H9 (cell line): ENCODE measurements at regions not wholly inside any gene's neighbourhood (a gene's known extent, or its start where the extent isn't known, plus 50 kb on each side); places are given as distances from the start of the nearest gene placed in this dataset.

ENCODE experiments used
- DNase-seq: peaks from one replicate; pipeline ENCODE4 v3.0.0-alpha.2; 2017
- H2AFZ ChIP-seq: one replicate; pipeline ENCODE4 v1.6.1; 2013; ENCODE audit warnings: mild to moderate bottlenecking, low read length, control low read depth, moderate library complexity
- H2AK5ac ChIP-seq: 2 replicates; pipeline ENCODE4 v1.6.1; 2013; ENCODE audit warnings: low read length, control low read depth, mixed read lengths; ENCODE audit not compliant: insufficient read length
- H2BK120ac ChIP-seq: one replicate; pipeline ENCODE4 v1.6.1; 2013; ENCODE audit warnings: low read depth, mild to moderate bottlenecking, low read length, control low read depth, inconsistent platforms; ENCODE audit not compliant: poor library complexity, severe bottlenecking
- H2BK12ac ChIP-seq: 2 replicates; pipeline ENCODE4 v1.6.1; 2013; ENCODE audit warnings: low read length, control low read depth, mixed read lengths, low read depth; ENCODE audit not compliant: insufficient read length
- H2BK15ac ChIP-seq: 2 replicates; pipeline ENCODE4 v1.6.1; 2013; ENCODE audit warnings: low read depth, low read length, control low read depth
- H2BK20ac ChIP-seq: one replicate; pipeline ENCODE4 v1.6.1; 2013; ENCODE audit warnings: low read depth, mild to moderate bottlenecking, low read length, control low read depth, inconsistent platforms; ENCODE audit not compliant: poor library complexity, severe bottlenecking
- H2BK5ac ChIP-seq: 2 replicates; pipeline ENCODE4 v1.6.1; 2013; ENCODE audit warnings: low read length, control low read depth, mixed read lengths; ENCODE audit not compliant: insufficient read length
- H3K14ac ChIP-seq: 2 replicates; pipeline ENCODE4 v1.6.1; 2013; ENCODE audit warnings: low read length, control low read depth; ENCODE audit not compliant: insufficient read depth
- H3K18ac ChIP-seq: 2 replicates; pipeline ENCODE4 v1.6.1; 2013; ENCODE audit warnings: low read depth, mild to moderate bottlenecking, mixed read lengths, low read length, control low read depth; ENCODE audit not compliant: insufficient read length
- H3K23ac ChIP-seq: 2 replicates; pipeline ENCODE4 v1.6.1; 2013; ENCODE audit warnings: low read length, control low read depth, mixed read lengths, low read depth; ENCODE audit not compliant: insufficient read length
- H3K23me2 ChIP-seq: 2 replicates; pipeline ENCODE4 v1.6.1; 2013; ENCODE audit warnings: low read depth, mild to moderate bottlenecking, mixed read lengths, low read length, control low read depth; ENCODE audit not compliant: insufficient read length, poor library complexity, severe bottlenecking
- H3K27ac ChIP-seq: 2 replicates; pipeline ENCODE4 v1.5.1; 2013; ENCODE audit warnings: low read length, control low read depth, mixed read lengths, low read depth; ENCODE audit not compliant: insufficient read length
- H3K27me3 ChIP-seq: 2 replicates; pipeline ENCODE4 v1.6.1; 2013; ENCODE audit warnings: low read length, control low read depth, inconsistent platforms; ENCODE audit not compliant: insufficient read depth
- H3K4ac ChIP-seq: 2 replicates; pipeline ENCODE4 v1.6.1; 2013; ENCODE audit warnings: low read depth, mild to moderate bottlenecking, control low read depth, inconsistent platforms, low read length, moderate library complexity
- H3K4me1 ChIP-seq: 2 replicates; pipeline ENCODE4 v1.6.1; 2013; ENCODE audit warnings: low read length, control low read depth, inconsistent platforms; ENCODE audit not compliant: insufficient read depth
- H3K4me2 ChIP-seq: 2 replicates; pipeline ENCODE4 v1.6.1; 2013; ENCODE audit warnings: low read length, control low read depth, mixed read lengths; ENCODE audit not compliant: insufficient read length, insufficient read depth
- H3K56ac ChIP-seq: 2 replicates; pipeline ENCODE4 v1.6.1; 2013; ENCODE audit warnings: low read depth, mild to moderate bottlenecking, mixed read lengths, low read length, control low read depth; ENCODE audit not compliant: insufficient read length
- H3K79me1 ChIP-seq: 2 replicates; pipeline ENCODE4 v1.6.1; 2013; ENCODE audit warnings: low read depth, mild to moderate bottlenecking, moderate library complexity, low read length, control low read depth, inconsistent platforms; ENCODE audit not compliant: insufficient read depth, poor library complexity, severe bottlenecking
- H3K79me2 ChIP-seq: 2 replicates; pipeline ENCODE4 v1.6.1; 2013; ENCODE audit warnings: low read length, control low read depth, inconsistent platforms; ENCODE audit not compliant: insufficient read depth
- H3K9ac ChIP-seq: 2 replicates; pipeline ENCODE4 v1.6.1; 2013; ENCODE audit warnings: low read length, control low read depth, mixed read lengths; ENCODE audit not compliant: insufficient read length; ENCODE audit errors: extremely low read depth
- H3K9me3 ChIP-seq: one replicate; pipeline ENCODE4 v1.6.1; 2013; ENCODE audit warnings: low read depth, low read length, inconsistent platforms; ENCODE audit not compliant: control insufficient read depth
- H3T11ph ChIP-seq: one replicate; pipeline ENCODE4 v1.6.1; 2013; ENCODE audit warnings: mild to moderate bottlenecking, low read length, control low read depth, inconsistent platforms
- H4K20me1 ChIP-seq: one replicate; pipeline ENCODE4 v1.6.1; 2013; ENCODE audit not compliant: control insufficient read depth, insufficient read length, insufficient read depth
- H4K5ac ChIP-seq: 2 replicates; pipeline ENCODE4 v1.6.1; 2013; ENCODE audit warnings: low read depth, mild to moderate bottlenecking, mixed read lengths, low read length, control low read depth; ENCODE audit not compliant: insufficient read length
- H4K8ac ChIP-seq: replicated peaks from 2 replicates; pipeline ENCODE4 v1.6.1; 2013; ENCODE audit warnings: low read length, control low read depth, mixed read lengths, low read depth; ENCODE audit not compliant: insufficient read length
- H4K91ac ChIP-seq: 2 replicates; pipeline ENCODE4 v1.6.1; 2013; ENCODE audit warnings: low read depth, mild to moderate bottlenecking, moderate library complexity, mixed read lengths, low read length, control low read depth; ENCODE audit not compliant: insufficient read length
- H3K27ac Mint-ChIP-seq, 3 experiments: 2 replicates in 2 of 3; 3 replicates in 1 of 3; pipeline ENCODE4 v1.8.0; 2020 to 2021; ENCODE audit warnings: mixed read lengths in 3 of 3, mild to moderate bottlenecking in 1 of 3, moderate library complexity in 1 of 3
- H3K27me3 Mint-ChIP-seq: 2 replicates; pipeline ENCODE4 v1.8.0; 2021; ENCODE audit warnings: low read depth, mild to moderate bottlenecking, moderate library complexity, mixed read lengths
- H3K36me3 Mint-ChIP-seq, 3 experiments: 2 replicates in 2 of 3; 3 replicates in 1 of 3; pipeline ENCODE4 v1.8.0; 2020 to 2021; ENCODE audit warnings: low read depth in 3 of 3, mixed read lengths in 3 of 3; ENCODE audit not compliant: insufficient read depth in 1 of 3
- H3K4me1 Mint-ChIP-seq, 2 experiments: 2 replicates each; pipeline ENCODE4 v1.8.0; 2020; ENCODE audit warnings: mixed read lengths in 2 of 2
- H3K4me3 Mint-ChIP-seq, 2 experiments: 2 replicates in 1 of 2; 3 replicates in 1 of 2; pipeline ENCODE4 v1.8.0; 2020 to 2021; ENCODE audit warnings: mild to moderate bottlenecking in 2 of 2, mixed read lengths in 2 of 2, moderate library complexity in 1 of 2
- H3K9me3 Mint-ChIP-seq, 2 experiments: 2 replicates in 1 of 2; 3 replicates in 1 of 2; pipeline ENCODE4 v1.8.0; 2020; ENCODE audit warnings: mild to moderate bottlenecking in 2 of 2, mixed read lengths in 2 of 2, moderate library complexity in 1 of 2
- WGBS: extraction: QIAGEN DNeasy Blood & Tissue Kit; methylation state at CpG from one replicate; pipeline ENCODE4 v1.1.7; 2013; ENCODE audit warnings: missing lambda C conversion rate, low lambda C conversion rate, mixed read lengths; ENCODE audit not compliant: insufficient read length; ENCODE audit errors: extremely low coverage; 5-methylcytosine and 5-hydroxymethylcytosine counted together
- TF ChIP-seq, protein P1 (sequence below): fragments of 200-600 bp; sonication (generic); conservative IDR thresholded peaks from 3 replicates; pipeline ENCODE4 v1.8.0; 2021; ENCODE audit warnings: antibody characterized with exemption, mild to moderate bottlenecking

DNA sequence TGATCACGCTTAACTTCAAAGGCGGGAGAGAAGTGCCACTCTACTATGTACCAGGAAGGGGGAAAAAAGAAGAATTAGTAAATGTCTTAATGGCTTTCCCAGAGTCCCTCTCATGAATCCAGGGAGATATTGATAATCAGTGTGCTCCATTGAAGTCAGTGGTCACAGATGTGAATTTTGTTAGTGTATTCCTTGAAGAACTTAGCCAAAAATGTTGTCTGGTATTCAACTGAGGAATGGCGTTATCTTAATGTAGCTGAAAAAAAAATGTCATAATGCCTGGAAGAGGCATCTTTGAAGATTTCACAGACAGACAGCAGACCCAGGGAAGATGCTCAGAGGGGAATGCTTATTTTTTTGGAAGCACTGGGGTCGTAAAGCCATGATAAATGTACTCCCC lies 250.4 kb downstream of the WDR11 start:
- no peak overlapping the region for H4K8ac ChIP-seq
- no peak overlapping the region for H2AK5ac ChIP-seq
- no peak overlapping the region for H3K4me2 ChIP-seq
- no peak overlapping the region for H3K27ac ChIP-seq
- H3K56ac ChIP-seq: no peak overlapping the region
- no peak overlapping the region for H3K9ac ChIP-seq
- no peaks in the 10 kb centered on the region for H3K27me3 ChIP-seq
- H3K27ac Mint-ChIP-seq: no peak overlapping the region; a peak in 1 of 7 replicates
- no peak overlapping the region for H3K14ac ChIP-seq
- H3K18ac ChIP-seq: no peak overlapping the region
- H2BK5ac ChIP-seq: no peak overlapping the region
- H3K4me1 ChIP-seq: peaks cover 2% of the 10 kb centered on the region; the same call in 1 of the 2 replicates
- H3T11ph ChIP-seq: no peak overlapping the region
- no peak overlapping the region for H2AFZ ChIP-seq
- peaks cover 6% of the 10 kb centered on the region for H3K27me3 Mint-ChIP-seq
- H3K23ac ChIP-seq: no peak overlapping the region
- H2BK12ac ChIP-seq: no peak overlapping the region
- no peaks in the 10 kb centered on the region for H3K36me3 Mint-ChIP-seq
- H3K79me1 ChIP-seq: no peaks in the 10 kb centered on the region
- H4K91ac ChIP-seq: no peak overlapping the region
- H2BK15ac ChIP-seq: no peak overlapping the region
- H4K20me1 ChIP-seq: no peaks in the 10 kb centered on the region
- H3K9me3 ChIP-seq: no peaks in the 10 kb centered on the region
- no CpG with 5 or more reads among the region's 4 CpGs for WGBS
- no peak overlapping the region for H3K4me3 Mint-ChIP-seq
- H3K4ac ChIP-seq: no peak overlapping the region
- H2BK20ac ChIP-seq: no peak overlapping the region
- H3K23me2 ChIP-seq: no peaks in the 10 kb centered on the region
- H4K5ac ChIP-seq: no peak overlapping the region
- no peak overlapping the region for H2BK120ac ChIP-seq
- H3K79me2 ChIP-seq: no peaks in the 10 kb centered on the region
- no peak for DNase-seq
- no peaks in the 10 kb centered on the region for H3K9me3 Mint-ChIP-seq
- TF ChIP-seq, protein P1, sequence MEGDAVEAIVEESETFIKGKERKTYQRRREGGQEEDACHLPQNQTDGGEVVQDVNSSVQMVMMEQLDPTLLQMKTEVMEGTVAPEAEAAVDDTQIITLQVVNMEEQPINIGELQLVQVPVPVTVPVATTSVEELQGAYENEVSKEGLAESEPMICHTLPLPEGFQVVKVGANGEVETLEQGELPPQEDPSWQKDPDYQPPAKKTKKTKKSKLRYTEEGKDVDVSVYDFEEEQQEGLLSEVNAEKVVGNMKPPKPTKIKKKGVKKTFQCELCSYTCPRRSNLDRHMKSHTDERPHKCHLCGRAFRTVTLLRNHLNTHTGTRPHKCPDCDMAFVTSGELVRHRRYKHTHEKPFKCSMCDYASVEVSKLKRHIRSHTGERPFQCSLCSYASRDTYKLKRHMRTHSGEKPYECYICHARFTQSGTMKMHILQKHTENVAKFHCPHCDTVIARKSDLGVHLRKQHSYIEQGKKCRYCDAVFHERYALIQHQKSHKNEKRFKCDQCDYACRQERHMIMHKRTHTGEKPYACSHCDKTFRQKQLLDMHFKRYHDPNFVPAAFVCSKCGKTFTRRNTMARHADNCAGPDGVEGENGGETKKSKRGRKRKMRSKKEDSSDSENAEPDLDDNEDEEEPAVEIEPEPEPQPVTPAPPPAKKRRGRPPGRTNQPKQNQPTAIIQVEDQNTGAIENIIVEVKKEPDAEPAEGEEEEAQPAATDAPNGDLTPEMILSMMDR: no peak
- peaks cover 17 to 24% of the 10 kb centered on the region in 2 experiments for H3K4me1 Mint-ChIP-seq
